ENCODE measurements at regions not wholly inside any gene's neighbourhood (a gene's known extent, or its start where the extent isn't known, plus 50 kb on each side); places are given as distances from the start of the nearest gene placed in this dataset.

GRCh38 chr22:48084729-48085050 lies 1322.2 kb downstream of the TBC1D22A start:
- TF ChIP-seq, protein P1, sequence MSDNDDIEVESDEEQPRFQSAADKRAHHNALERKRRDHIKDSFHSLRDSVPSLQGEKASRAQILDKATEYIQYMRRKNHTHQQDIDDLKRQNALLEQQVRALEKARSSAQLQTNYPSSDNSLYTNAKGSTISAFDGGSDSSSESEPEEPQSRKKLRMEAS (IDR thresholded peaks at IDR 0.05; ENCODE audit: low read depth, low read length) = no peak
- TF ChIP-seq, protein P2, sequence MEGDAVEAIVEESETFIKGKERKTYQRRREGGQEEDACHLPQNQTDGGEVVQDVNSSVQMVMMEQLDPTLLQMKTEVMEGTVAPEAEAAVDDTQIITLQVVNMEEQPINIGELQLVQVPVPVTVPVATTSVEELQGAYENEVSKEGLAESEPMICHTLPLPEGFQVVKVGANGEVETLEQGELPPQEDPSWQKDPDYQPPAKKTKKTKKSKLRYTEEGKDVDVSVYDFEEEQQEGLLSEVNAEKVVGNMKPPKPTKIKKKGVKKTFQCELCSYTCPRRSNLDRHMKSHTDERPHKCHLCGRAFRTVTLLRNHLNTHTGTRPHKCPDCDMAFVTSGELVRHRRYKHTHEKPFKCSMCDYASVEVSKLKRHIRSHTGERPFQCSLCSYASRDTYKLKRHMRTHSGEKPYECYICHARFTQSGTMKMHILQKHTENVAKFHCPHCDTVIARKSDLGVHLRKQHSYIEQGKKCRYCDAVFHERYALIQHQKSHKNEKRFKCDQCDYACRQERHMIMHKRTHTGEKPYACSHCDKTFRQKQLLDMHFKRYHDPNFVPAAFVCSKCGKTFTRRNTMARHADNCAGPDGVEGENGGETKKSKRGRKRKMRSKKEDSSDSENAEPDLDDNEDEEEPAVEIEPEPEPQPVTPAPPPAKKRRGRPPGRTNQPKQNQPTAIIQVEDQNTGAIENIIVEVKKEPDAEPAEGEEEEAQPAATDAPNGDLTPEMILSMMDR (IDR thresholded peaks at IDR 0.05; ENCODE audit: low read depth, low read length) = no peak
- no peak for TF ChIP-seq MYC (IDR thresholded peaks at IDR 0.05; ENCODE audit: low read depth, low read length)
- no peak for TF ChIP-seq POLR2A (IDR thresholded peaks at IDR 0.05; ENCODE audit: extremely low read depth, insufficient read length)
- H3K4me3 ChIP-seq (ENCODE audit: low read depth, low read length) = no peak overlapping the region
- DNase-seq (ENCODE audit: low read depth) = no peak

GRCh38 chr22:48084041-48084728 lies 1321.7 kb downstream of the TBC1D22A start:
- peak; percentile 14 for DNase-seq (ENCODE audit: low read depth)
- TF ChIP-seq MYC (IDR thresholded peaks at IDR 0.05; ENCODE audit: low read depth, low read length) = no peak
- TF ChIP-seq POLR2A (IDR thresholded peaks at IDR 0.05; ENCODE audit: extremely low read depth, insufficient read length) = no peak
- no peak overlapping the region for H3K4me3 ChIP-seq (ENCODE audit: low read depth, low read length)

DNA sequence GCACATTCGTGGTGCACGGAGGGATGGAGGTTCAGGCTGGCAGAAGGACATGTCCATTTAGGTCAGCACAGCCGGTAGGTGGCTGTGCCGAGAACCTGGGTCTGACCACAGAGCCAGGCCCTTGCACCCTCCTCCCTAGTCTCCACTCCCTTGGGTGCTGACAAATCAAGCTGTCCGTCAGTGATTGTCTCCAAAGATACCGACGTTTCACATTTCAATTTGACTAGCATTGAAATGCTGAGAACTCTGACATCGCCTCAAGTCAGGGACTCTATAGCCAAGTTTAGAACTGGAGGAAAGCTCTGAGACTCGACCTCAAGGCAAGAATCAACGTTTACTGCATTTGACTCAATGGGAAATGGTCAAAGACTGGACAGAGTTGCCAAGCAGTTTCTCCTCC lies 1321.1 kb downstream of the TBC1D22A start:
- DNase-seq (ENCODE audit: low read depth) = no peak
- TF ChIP-seq POLR2A (IDR thresholded peaks at IDR 0.05; ENCODE audit: extremely low read depth, insufficient read length) (no peak), MYC (IDR thresholded peaks at IDR 0.05; ENCODE audit: low read depth, low read length) (no peak)
- TF ChIP-seq, protein P1 (IDR thresholded peaks at IDR 0.05; ENCODE audit: low read depth, low read length) = no peak
- TF ChIP-seq, protein P2 (IDR thresholded peaks at IDR 0.05; ENCODE audit: low read depth, low read length) = no peak
- no peak overlapping the region for H3K4me3 ChIP-seq (ENCODE audit: low read depth, low read length)

GRCh38 chr22:48082284-48082683 lies 1319.8 kb downstream of the TBC1D22A start:
- no peak for DNase-seq (ENCODE audit: low read depth)
- no peak overlapping the region for H3K4me3 ChIP-seq (ENCODE audit: low read depth, low read length)
- TF ChIP-seq, protein P1 (IDR thresholded peaks at IDR 0.05; ENCODE audit: low read depth, low read length) = no peak
- TF ChIP-seq, protein P2 (IDR thresholded peaks at IDR 0.05; ENCODE audit: low read depth, low read length) = no peak
- TF ChIP-seq MYC (IDR thresholded peaks at IDR 0.05; ENCODE audit: low read depth, low read length) = no peak
- TF ChIP-seq POLR2A (IDR thresholded peaks at IDR 0.05; ENCODE audit: extremely low read depth, insufficient read length) = no peak

DNA sequence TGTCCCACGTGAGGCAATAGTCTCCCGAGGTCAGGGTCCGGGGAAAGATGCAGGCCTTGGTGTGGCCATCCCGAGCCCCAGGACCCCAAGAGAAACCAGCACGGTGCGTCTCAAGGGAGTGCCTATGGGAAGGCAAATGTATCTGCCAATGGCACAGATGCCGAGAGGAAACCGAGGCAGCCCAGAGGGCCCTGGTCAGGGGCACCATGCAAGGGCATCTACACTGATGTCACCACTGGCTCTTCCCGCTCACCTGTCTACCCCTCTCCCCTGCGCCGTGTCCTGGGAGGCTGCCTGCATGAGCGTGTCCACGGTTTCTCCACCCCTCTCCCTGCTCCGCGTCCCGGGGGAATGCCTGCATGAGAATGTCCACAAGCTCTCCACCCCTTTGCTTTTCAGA lies 1318.8 kb downstream of the TBC1D22A start:
- TF ChIP-seq MYC (IDR thresholded peaks at IDR 0.05; ENCODE audit: low read depth, low read length) = no peak
- TF ChIP-seq, protein P1 (IDR thresholded peaks at IDR 0.05; ENCODE audit: low read depth, low read length) = no peak
- no peak for TF ChIP-seq POLR2A (IDR thresholded peaks at IDR 0.05; ENCODE audit: extremely low read depth, insufficient read length)
- TF ChIP-seq, protein P2 (IDR thresholded peaks at IDR 0.05; ENCODE audit: low read depth, low read length) = no peak
- DNase-seq (ENCODE audit: low read depth) = no peak
- H3K4me3 ChIP-seq (ENCODE audit: low read depth, low read length) = no peak overlapping the region

DNA sequence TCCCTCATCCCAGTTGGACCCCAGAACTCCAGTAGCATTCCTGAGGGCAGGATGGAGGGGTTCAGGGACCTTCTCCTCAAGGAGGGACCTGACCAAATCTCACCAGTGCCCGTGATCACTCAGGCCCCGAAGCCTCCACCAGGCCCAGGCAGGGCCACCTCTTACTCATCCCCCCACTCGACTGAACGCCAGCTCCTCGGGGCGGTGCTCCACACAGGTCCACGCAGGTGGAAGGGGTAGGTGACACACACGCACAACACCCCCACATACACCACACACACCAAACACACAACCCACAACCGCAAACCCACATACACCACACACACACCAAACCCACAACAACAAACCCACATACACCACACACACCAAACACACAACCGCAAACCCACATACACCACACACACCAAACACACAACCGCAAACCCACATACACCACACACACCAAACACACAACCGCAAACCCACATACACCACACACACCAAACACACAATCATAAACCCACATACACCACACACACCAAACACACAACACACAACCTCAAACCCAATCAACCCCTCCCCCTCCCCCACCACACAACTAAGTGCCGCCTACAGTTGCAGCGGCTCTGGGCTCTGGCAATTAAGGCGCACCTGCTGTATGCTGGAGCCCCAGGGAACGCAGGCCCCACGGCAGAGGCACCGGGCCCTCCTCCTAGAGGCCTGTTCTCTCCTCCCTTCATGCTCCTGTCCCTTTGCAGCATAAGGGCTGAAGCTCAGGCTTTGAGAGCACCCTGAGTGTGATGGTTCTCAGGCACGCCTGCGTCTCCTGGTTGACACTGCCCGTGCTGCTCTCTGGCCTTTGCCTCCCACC lies 1318.1 kb downstream of the TBC1D22A start:
- no peak for DNase-seq (ENCODE audit: low read depth)
- TF ChIP-seq, protein P2 (IDR thresholded peaks at IDR 0.05; ENCODE audit: low read depth, low read length) = no peak
- TF ChIP-seq POLR2A (IDR thresholded peaks at IDR 0.05; ENCODE audit: extremely low read depth, insufficient read length) = no peak
- TF ChIP-seq MYC (IDR thresholded peaks at IDR 0.05; ENCODE audit: low read depth, low read length) = no peak
- TF ChIP-seq, protein P1 (IDR thresholded peaks at IDR 0.05; ENCODE audit: low read depth, low read length) = no peak
- H3K4me3 ChIP-seq (ENCODE audit: low read depth, low read length) = no peak overlapping the region

Measured in NB4 (cell line).